GM12878 (cell line): ENCODE measurements at regions not wholly inside any gene's neighbourhood (a gene's known extent, or its start where the extent isn't known, plus 50 kb on each side); places are given as distances from the start of the nearest gene placed in this dataset.

Experiments used
- ATAC-seq: fragments of 200-7000 bp; cut with Tn5 transposase; 3 replicates; pipeline ENCODE4 v1.9.1; 2020; ENCODE audit warnings: mild to moderate bottlenecking, moderate library complexity
- BruUV-seq: library from RNA; stranded (reverse); fragments of 400-500 nt; replicated peaks from 2 replicates; lab custom pipeline; 2021; lab: Mats Ljungman, UMichigan
- CTCF ChIA-PET: fragments of 300-600 bp; sonication (Branson Sonifier 250); formaldehyde crosslinking; extraction: SDS; loops from one replicate; lab custom pipeline; 2021; ENCODE audit warnings: inconsistent platforms; lab: Yijun Ruan, JAX
- POLR2A ChIA-PET: fragments of 350-600 bp; formaldehyde crosslinking; extraction: SDS; loops from one replicate; lab custom pipeline; 2021; ENCODE audit warnings: inconsistent platforms; lab: Charles Lee
- RAD21 ChIA-PET: fragments of 300-600 bp; sonication (Branson Sonifier 250); formaldehyde crosslinking; loops from one replicate; lab custom pipeline; 2023; ENCODE audit warnings: antibody characterized with exemption; ENCODE audit not compliant: unreplicated experiment; lab: Charles Lee
- SMC1A ChIA-PET: fragments of 300-600 bp; sonication (Branson Sonifier 250); formaldehyde crosslinking; loops from one replicate; lab custom pipeline; 2023; ENCODE audit not compliant: unreplicated experiment, uncharacterized antibody; lab: Charles Lee
- DNase-seq: peaks from one replicate; pipeline ENCODE4 v3.0.0-alpha.2; 2011; ENCODE audit warnings: low read depth, low spot score
- FAIRE-seq: peaks from 3 replicates; lab custom pipeline; 2011; peaks lifted over from hg19 to GRCh38; lab: Jason Lieb, UNC
- H2AFZ ChIP-seq: 2 replicates; pipeline ENCODE4 v1.6.0; 2011; ENCODE audit warnings: low read depth, low read length, control low read depth; ENCODE audit not compliant: control insufficient read depth
- H3K27ac ChIP-seq: 2 replicates; pipeline ENCODE4 v1.5.1; 2011; ENCODE audit warnings: control low read depth; ENCODE audit not compliant: control insufficient read depth, insufficient read depth
- H3K27me3 ChIP-seq, 2 experiments: replicated peaks in 1 of 2; 2 replicates each; pipeline versions ENCODE4 v1.6.0 to v1.6.1; 2011; ENCODE audit warnings: low read length in 1 of 2; ENCODE audit not compliant: control insufficient read depth in 2 of 2, insufficient read depth in 2 of 2
- H3K36me3 ChIP-seq, 2 experiments: 2 replicates each; pipeline ENCODE4 v1.5.1; 2011; ENCODE audit warnings: low read length in 1 of 2; ENCODE audit not compliant: control insufficient read depth in 2 of 2, insufficient read depth in 2 of 2
- H3K4me1 ChIP-seq: 2 replicates; pipeline ENCODE4 v1.6.1; 2011; ENCODE audit warnings: mild to moderate bottlenecking, low read length, moderate library complexity, mixed read lengths; ENCODE audit not compliant: control insufficient read depth, insufficient read depth
- H3K4me2 ChIP-seq: 2 replicates; pipeline ENCODE4 v1.6.0; 2011; ENCODE audit warnings: control low read depth; ENCODE audit not compliant: control insufficient read depth, insufficient read depth
- H3K4me3 ChIP-seq: fragments of 200-600 bp; sonication (generic); 2 replicates; pipeline ENCODE4 v1.5.1; 2016
- H3K79me2 ChIP-seq: 2 replicates; pipeline ENCODE4 v1.6.0; 2011; ENCODE audit warnings: low read length; ENCODE audit not compliant: control insufficient read depth, insufficient read depth
- H3K9ac ChIP-seq: 2 replicates; pipeline ENCODE4 v1.8.0; 2011; ENCODE audit warnings: low read length, control low read depth, mixed read lengths; ENCODE audit not compliant: control insufficient read depth, insufficient read depth
- H3K9me3 ChIP-seq: replicated peaks from 3 replicates; pipeline ENCODE4 v1.5.1; 2011; ENCODE audit warnings: mild to moderate bottlenecking, low read length; ENCODE audit not compliant: control insufficient read depth, insufficient read depth
- H4K20me1 ChIP-seq: 2 replicates; pipeline ENCODE4 v1.6.0; 2011; ENCODE audit not compliant: control insufficient read depth, insufficient read depth
- FOS ChIP-seq: IDR thresholded peaks from 3 replicates; pipeline ENCODE4 v1.6.1; 2011; ENCODE audit warnings: borderline replicate concordance; ENCODE audit not compliant: insufficient read length; ENCODE audit errors: extremely low read depth
- HCFC1 ChIP-seq: fragments of 150-350 bp; IDR thresholded peaks from 2 replicates; pipeline ENCODE4 v1.6.1; 2014; ENCODE audit warnings: low read length
- NFXL1 ChIP-seq: fragments of 450-650 bp; IDR thresholded peaks from 2 replicates; pipeline ENCODE4 v1.6.1; 2017; ENCODE audit warnings: antibody characterized with exemption, mild to moderate bottlenecking, borderline replicate concordance
- POLR2AphosphoS2 ChIP-seq: IDR thresholded peaks from 2 replicates; pipeline ENCODE4 v1.6.1; 2011; ENCODE audit warnings: low read depth, mild to moderate bottlenecking, low read length, improper control_type of control experiment, moderate library complexity
- TCF3 ChIP-seq: IDR thresholded peaks from 2 replicates; pipeline ENCODE4 v1.6.1; 2012; ENCODE audit warnings: low read depth, mild to moderate bottlenecking, low read length, borderline replicate concordance; ENCODE audit not compliant: insufficient read depth
- WGBS: methylation state at CpG from one replicate; pipeline ENCODE4 v1.1.6; 2016; ENCODE audit warnings: low lambda C conversion rate; ENCODE audit not compliant: insufficient replicate concordance, insufficient coverage; ENCODE audit errors: missing lambda C conversion rate; 5-methylcytosine and 5-hydroxymethylcytosine counted together
- in situ Hi-C: fragments of 300-500 bp; cut with MboI; formaldehyde crosslinking; loops from 9 replicates; pipeline ENCODE4 v1.14.3; 2018; ENCODE audit warnings: mixed read lengths
- intact Hi-C: fragments of 100-400 bp; cut with micrococcal nuclease; formaldehyde crosslinking; loops from one replicate; pipeline ENCODE4 v1.14.2; 2022; ENCODE audit not compliant: unreplicated experiment
- TF ChIP-seq, protein P1 (sequence below): fragments of 150-350 bp; IDR thresholded peaks from 2 replicates; pipeline ENCODE4 v1.6.1; 2016; ENCODE audit warnings: low read depth, low read length

DNA sequence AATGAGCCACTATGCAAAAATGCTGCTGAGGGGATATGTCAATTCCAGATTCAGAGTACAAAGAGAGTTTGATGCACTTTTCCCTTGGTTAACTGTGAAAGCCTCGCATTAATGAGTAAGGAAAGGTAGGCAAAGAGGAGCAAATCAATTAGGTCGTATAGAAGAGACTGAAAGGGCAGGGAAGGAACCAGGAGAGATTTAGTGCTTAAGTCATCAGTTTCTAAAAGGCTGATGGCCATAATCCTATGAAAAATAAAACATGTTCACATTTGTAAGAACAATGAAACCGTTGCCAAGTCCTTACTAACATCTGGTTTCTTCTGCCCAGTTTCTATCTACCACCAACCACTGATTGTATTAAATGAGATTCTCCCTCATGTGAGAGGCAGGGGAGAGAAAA lies 118.4 kb upstream of the PALMD start:
- no TSS peak for BruUV-seq
- Histone ChIP-seq H3K4me1 (no peaks in the 10 kb centered on the region), H3K79me2 (no peaks in the 10 kb centered on the region), H3K27ac (no peak overlapping the region), H3K9ac (no peak overlapping the region), H4K20me1 (no peaks in the 10 kb centered on the region), H3K4me3 (no peak overlapping the region), H2AFZ (no peak overlapping the region), H3K27me3 (no peaks in the 10 kb centered on the region), H3K9me3 (no peaks in the 10 kb centered on the region), H3K36me3 (no peaks in the 10 kb centered on the region), H3K4me2 (no peak overlapping the region)
- in situ Hi-C loops: no loop called here
- ChIA-PET RAD21 (interaction anchor here (1.2 to 1.7 kb wide), 2 partner anchors 734 to 778 kb away, joined by 4 to 5 read pairs; no protein-coding TSS in a partner anchor), CTCF (interaction anchor here (0.7 to 1.7 kb wide), 4 partner anchors 21 to 779 kb away, joined by 3 to 5 read pairs (median 4); no protein-coding TSS in a partner anchor), SMC1A (interaction anchor here (0.9 to 1.4 kb wide), 3 partner anchors 47 to 182 kb away, joined by 3 to 4 read pairs (median 3); no protein-coding TSS in a partner anchor), POLR2A (no interaction called here)
- no peak for FAIRE-seq
- DNase-seq: no peak
- intact Hi-C loops: no loop called here
- WGBS: 0% methylated on average over 3 of the region's 3 CpGs
- ATAC-seq: no peak
- TF ChIP-seq TCF3 (no peak), NFXL1 (no peak), FOS (no peak), POLR2AphosphoS2 (no peak), HCFC1 (no peak)
- TF ChIP-seq, protein P1, sequence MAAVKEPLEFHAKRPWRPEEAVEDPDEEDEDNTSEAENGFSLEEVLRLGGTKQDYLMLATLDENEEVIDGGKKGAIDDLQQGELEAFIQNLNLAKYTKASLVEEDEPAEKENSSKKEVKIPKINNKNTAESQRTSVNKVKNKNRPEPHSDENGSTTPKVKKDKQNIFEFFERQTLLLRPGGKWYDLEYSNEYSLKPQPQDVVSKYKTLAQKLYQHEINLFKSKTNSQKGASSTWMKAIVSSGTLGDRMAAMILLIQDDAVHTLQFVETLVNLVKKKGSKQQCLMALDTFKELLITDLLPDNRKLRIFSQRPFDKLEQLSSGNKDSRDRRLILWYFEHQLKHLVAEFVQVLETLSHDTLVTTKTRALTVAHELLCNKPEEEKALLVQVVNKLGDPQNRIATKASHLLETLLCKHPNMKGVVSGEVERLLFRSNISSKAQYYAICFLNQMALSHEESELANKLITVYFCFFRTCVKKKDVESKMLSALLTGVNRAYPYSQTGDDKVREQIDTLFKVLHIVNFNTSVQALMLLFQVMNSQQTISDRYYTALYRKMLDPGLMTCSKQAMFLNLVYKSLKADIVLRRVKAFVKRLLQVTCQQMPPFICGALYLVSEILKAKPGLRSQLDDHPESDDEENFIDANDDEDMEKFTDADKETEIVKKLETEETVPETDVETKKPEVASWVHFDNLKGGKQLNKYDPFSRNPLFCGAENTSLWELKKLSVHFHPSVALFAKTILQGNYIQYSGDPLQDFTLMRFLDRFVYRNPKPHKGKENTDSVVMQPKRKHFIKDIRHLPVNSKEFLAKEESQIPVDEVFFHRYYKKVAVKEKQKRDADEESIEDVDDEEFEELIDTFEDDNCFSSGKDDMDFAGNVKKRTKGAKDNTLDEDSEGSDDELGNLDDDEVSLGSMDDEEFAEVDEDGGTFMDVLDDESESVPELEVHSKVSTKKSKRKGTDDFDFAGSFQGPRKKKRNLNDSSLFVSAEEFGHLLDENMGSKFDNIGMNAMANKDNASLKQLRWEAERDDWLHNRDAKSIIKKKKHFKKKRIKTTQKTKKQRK: no peak
